C4-2B (cell line): ENCODE measurements at regions not wholly inside any gene's neighbourhood (a gene's known extent, or its start where the extent isn't known, plus 50 kb on each side); places are given as distances from the start of the nearest gene placed in this dataset.

Experiments
- ZFX ChIP-seq: fragments of 450-650 bp; IDR thresholded peaks from 2 replicates; pipeline ENCODE4 v1.6.1; 2017
- TF ChIP-seq, protein P1 (sequence below): fragments of 450-650 bp; conservative IDR thresholded peaks from 2 replicates; pipeline ENCODE4 v1.5.1; 2017; ENCODE audit warnings: mild to moderate bottlenecking

- TF ChIP-seq, protein P1, sequence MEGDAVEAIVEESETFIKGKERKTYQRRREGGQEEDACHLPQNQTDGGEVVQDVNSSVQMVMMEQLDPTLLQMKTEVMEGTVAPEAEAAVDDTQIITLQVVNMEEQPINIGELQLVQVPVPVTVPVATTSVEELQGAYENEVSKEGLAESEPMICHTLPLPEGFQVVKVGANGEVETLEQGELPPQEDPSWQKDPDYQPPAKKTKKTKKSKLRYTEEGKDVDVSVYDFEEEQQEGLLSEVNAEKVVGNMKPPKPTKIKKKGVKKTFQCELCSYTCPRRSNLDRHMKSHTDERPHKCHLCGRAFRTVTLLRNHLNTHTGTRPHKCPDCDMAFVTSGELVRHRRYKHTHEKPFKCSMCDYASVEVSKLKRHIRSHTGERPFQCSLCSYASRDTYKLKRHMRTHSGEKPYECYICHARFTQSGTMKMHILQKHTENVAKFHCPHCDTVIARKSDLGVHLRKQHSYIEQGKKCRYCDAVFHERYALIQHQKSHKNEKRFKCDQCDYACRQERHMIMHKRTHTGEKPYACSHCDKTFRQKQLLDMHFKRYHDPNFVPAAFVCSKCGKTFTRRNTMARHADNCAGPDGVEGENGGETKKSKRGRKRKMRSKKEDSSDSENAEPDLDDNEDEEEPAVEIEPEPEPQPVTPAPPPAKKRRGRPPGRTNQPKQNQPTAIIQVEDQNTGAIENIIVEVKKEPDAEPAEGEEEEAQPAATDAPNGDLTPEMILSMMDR, result no peak
- TF ChIP-seq ZFX, result no peak
Observed at GRCh38 chr3:162175145-162175544, 678.5 kb downstream of the OTOL1 start.
